GM19324 (cell line): ENCODE measurements at regions not wholly inside any gene's neighbourhood (a gene's known extent, or its start where the extent isn't known, plus 50 kb on each side); places are given as distances from the start of the nearest gene placed in this dataset.

Experiments used
- ATAC-seq: cut with Tn5 transposase; IDR thresholded peaks from one replicate; pipeline ENCODE4 v1.9.1; 2021; ENCODE audit warnings: mild to moderate bottlenecking, moderate library complexity; ENCODE audit not compliant: unreplicated experiment, low FRiP score

- no peak for ATAC-seq
These were observed 168.0 kb downstream of the TMTC3 start for GRCh38 chr12:88310069-88310468.

- ATAC-seq, result no peak
These were observed 168.6 kb downstream of the TMTC3 start for GRCh38 chr12:88310666-88311065.

- ATAC-seq, result no peak
These were observed 171.4 kb downstream of the TMTC3 start for GRCh38 chr12:88313554-88313953.

GRCh38 chr12:88314706-88315105 lies 172.6 kb downstream of the TMTC3 start:
- ATAC-seq, result no peak

GRCh38 chr12:88318726-88319125 lies 176.6 kb downstream of the TMTC3 start:
- ATAC-seq, result no peak

- ATAC-seq, result no peak
These were observed 183.1 kb downstream of the TMTC3 start for GRCh38 chr12:88325076-88325815.

GRCh38 chr12:88325816-88326189 lies 183.7 kb downstream of the TMTC3 start:
- ATAC-seq, result no peak

- no peak for ATAC-seq
These were observed 185.2 kb downstream of the TMTC3 start for GRCh38 chr12:88327276-88327675.

GRCh38 chr12:88328090-88328489 lies 186.0 kb downstream of the TMTC3 start:
- ATAC-seq, result no peak

- no peak for ATAC-seq
These were observed 187.7 kb downstream of the TMTC3 start for GRCh38 chr12:88329833-88330232.

GRCh38 chr12:88334271-88334670 lies 192.2 kb downstream of the TMTC3 start:
- no peak for ATAC-seq

- no peak for ATAC-seq
These were observed 194.1 kb downstream of the TMTC3 start for GRCh38 chr12:88336076-88336739.

- ATAC-seq, result no peak
These were observed 196.4 kb downstream of the TMTC3 start for GRCh38 chr12:88338486-88338885.

- no peak for ATAC-seq
These were observed 197.3 kb downstream of the TMTC3 start for GRCh38 chr12:88339254-88339949.

- no peak for ATAC-seq
These were observed 197.9 kb downstream of the TMTC3 start for GRCh38 chr12:88339966-88340365.

GRCh38 chr12:88342251-88342806 lies 200.2 kb downstream of the TMTC3 start:
- ATAC-seq, result no peak

- ATAC-seq, result no peak
These were observed 209.0 kb downstream of the TMTC3 start for GRCh38 chr12:88351146-88351545.

GRCh38 chr12:88354691-88355090 lies 212.6 kb downstream of the TMTC3 start:
- no peak for ATAC-seq

GRCh38 chr12:88360343-88360742 lies 218.2 kb downstream of the TMTC3 start:
- no peak for ATAC-seq

GRCh38 chr12:88361493-88361892 lies 218.8 kb downstream of the KITLG start:
- ATAC-seq, result no peak

GRCh38 chr12:88362439-88362838 lies 217.8 kb downstream of the KITLG start:
- ATAC-seq, result no peak
